Uterus (tissue), 3 donors: ENCODE measurements at regions not wholly inside any gene's neighbourhood (a gene's known extent, or its start where the extent isn't known, plus 50 kb on each side); places are given as distances from the start of the nearest gene placed in this dataset.
A peak's percentile ranks its signal among the peaks of the same experiment; 100 is the strongest.

Source experiments
- DNase-seq, 2 donors: peaks; one replicate each; pipeline ENCODE4 v3.0.0-alpha.2; 2019 to 2020
- H3K27ac ChIP-seq, 2 donors: fragments of 200-600 bp; sonication (generic); 1 replicate in 1 of 2; 2 replicates in 1 of 2; pipeline ENCODE4 v1.5.1; 2016 to 2018
- H3K27me3 ChIP-seq, 2 donors: fragments of 200-600 bp; sonication (generic); one replicate each; pipeline ENCODE4 v1.5.1; 2018 to 2019; ENCODE audit warnings: control low read depth in 1 of 2
- H3K36me3 ChIP-seq, 2 donors: fragments of 200-600 bp; sonication (generic); one replicate each; pipeline ENCODE4 v1.5.1; 2019; ENCODE audit warnings: control low read depth in 1 of 2
- H3K4me1 ChIP-seq, 2 donors: fragments of 200-600 bp; sonication (generic); one replicate each; pipeline ENCODE4 v1.5.1; 2018 to 2019; ENCODE audit warnings: control low read depth in 1 of 2
- H3K4me3 ChIP-seq, 2 donors: fragments of 200-600 bp; sonication (generic); 1 replicate in 1 of 2; 2 replicates in 1 of 2; pipeline ENCODE4 v1.5.1; 2018 to 2019; ENCODE audit warnings: mild to moderate bottlenecking in 1 of 2
- H3K9me3 ChIP-seq, 2 donors: fragments of 200-600 bp; sonication (generic); one replicate each; pipeline ENCODE4 v1.5.1; 2019; ENCODE audit warnings: control low read depth in 1 of 2
- CTCF ChIP-seq, 4 experiments: fragments of 200-600 bp in 2 of 4; fragments of 450-650 bp in 2 of 4; sonication (generic) in 2 of 4; IDR thresholded peaks; one replicate each; pipeline ENCODE4 v1.5.1; 2016 to 2019; ENCODE audit warnings: antibody characterized with exemption in 4 of 4, mild to moderate bottlenecking in 2 of 4, moderate library complexity in 1 of 4
- POLR2A ChIP-seq, 2 donors: fragments of 450-650 bp; IDR thresholded peaks; one replicate each; pipeline ENCODE4 v1.6.1; 2016; ENCODE audit warnings: antibody characterized with exemption in 2 of 2, mild to moderate bottlenecking in 1 of 2, moderate library complexity in 1 of 2
- intact Hi-C: fragments of 100-400 bp; cut with DNase I; formaldehyde crosslinking; loops from one replicate; pipeline ENCODE4 v1.15.1; 2023; ENCODE audit warnings: low total_unique reads
- donor health status: DM: yes; HTN: yes; CAD: no.

- Histone ChIP-seq H3K27me3 (no peaks in the 10 kb centered on the region), H3K4me1 (no peaks in the 10 kb centered on the region), H3K9me3 (no peaks in the 10 kb centered on the region), H3K27ac (no peak overlapping the region), H3K4me3 (no peak overlapping the region), H3K36me3 (no peaks in the 10 kb centered on the region)
- DNase-seq: no peak
- intact Hi-C loops: no loop called here
- TF ChIP-seq CTCF (IDR thresholded peaks at IDR 0.05): no peak
- no peak for TF ChIP-seq POLR2A (IDR thresholded peaks at IDR 0.05)
Measured at GRCh38 chr12:14164266-14164665, 182.9 kb upstream of the GRIN2B start.

GRCh38 chr12:14167005-14167628 lies 185.7 kb upstream of the GRIN2B start:
- no peaks in the 10 kb centered on the region for H3K4me1 ChIP-seq
- peak; percentile 16 to 21 for DNase-seq
- intact Hi-C loops: no loop called here

GRCh38 chr12:14169281-14169680 lies 187.9 kb upstream of the GRIN2B start:
- Histone ChIP-seq H3K36me3 (no peaks in the 10 kb centered on the region), H3K4me1 (no peaks in the 10 kb centered on the region), H3K27me3 (no peaks in the 10 kb centered on the region), H3K9me3 (no peaks in the 10 kb centered on the region), H3K4me3 (no peak overlapping the region), H3K27ac (no peak overlapping the region)
- no peak for TF ChIP-seq CTCF (IDR thresholded peaks at IDR 0.05)
- TF ChIP-seq POLR2A (IDR thresholded peaks at IDR 0.05): no peak
- no peak for DNase-seq
- intact Hi-C loops: no loop called here

More at GRCh38 chr12:14167005-14167628, 185.7 kb upstream of the GRIN2B start:
- Histone ChIP-seq H3K9me3 (no peaks in the 10 kb centered on the region), H3K4me3 (no peak overlapping the region), H3K27ac (no peak overlapping the region), H3K36me3 (no peaks in the 10 kb centered on the region), H3K27me3 (no peaks in the 10 kb centered on the region)
- TF ChIP-seq CTCF (IDR thresholded peaks at IDR 0.05) (peak; percentile 75 to 87 (median 80)), POLR2A (IDR thresholded peaks at IDR 0.05) (no peak)

- Histone ChIP-seq H3K27ac (no peak overlapping the region), H3K36me3 (no peaks in the 10 kb centered on the region), H3K27me3 (no peaks in the 10 kb centered on the region), H3K4me3 (no peak overlapping the region), H3K4me1 (no peaks in the 10 kb centered on the region), H3K9me3 (no peaks in the 10 kb centered on the region)
- no peak for DNase-seq
- intact Hi-C loops: no loop called here
- TF ChIP-seq POLR2A (IDR thresholded peaks at IDR 0.05): no peak
- no peak for TF ChIP-seq CTCF (IDR thresholded peaks at IDR 0.05)
Measured at GRCh38 chr12:14171106-14171505, 189.7 kb upstream of the GRIN2B start.

GRCh38 chr12:14175206-14175605 lies 190.3 kb upstream of the ATF7IP start:
- no peak overlapping the region for H3K27ac ChIP-seq
- TF ChIP-seq POLR2A (IDR thresholded peaks at IDR 0.05): no peak
- no peak for TF ChIP-seq CTCF (IDR thresholded peaks at IDR 0.05)
- no peaks in the 10 kb centered on the region for H3K36me3 ChIP-seq
- intact Hi-C loops: no loop called here
- H3K27me3 ChIP-seq: no peaks in the 10 kb centered on the region
- no peaks in the 10 kb centered on the region for H3K9me3 ChIP-seq
- no peaks in the 10 kb centered on the region for H3K4me1 ChIP-seq
- no peak for DNase-seq
- no peak overlapping the region for H3K4me3 ChIP-seq
